Pulmonary artery endothelial cell (primary cell): ENCODE measurements at regions not wholly inside any gene's neighbourhood (a gene's known extent, or its start where the extent isn't known, plus 50 kb on each side); places are given as distances from the start of the nearest gene placed in this dataset.

ENCODE experiments used
- DNase-seq: peaks from one replicate; pipeline ENCODE4 v3.0.0-alpha.2; 2011; ENCODE audit warnings: low read depth, low spot score

- DNase-seq, result no peak
Observed at GRCh38 chr6:126738641-126739040, 379.8 kb upstream of the RSPO3 start.

DNA sequence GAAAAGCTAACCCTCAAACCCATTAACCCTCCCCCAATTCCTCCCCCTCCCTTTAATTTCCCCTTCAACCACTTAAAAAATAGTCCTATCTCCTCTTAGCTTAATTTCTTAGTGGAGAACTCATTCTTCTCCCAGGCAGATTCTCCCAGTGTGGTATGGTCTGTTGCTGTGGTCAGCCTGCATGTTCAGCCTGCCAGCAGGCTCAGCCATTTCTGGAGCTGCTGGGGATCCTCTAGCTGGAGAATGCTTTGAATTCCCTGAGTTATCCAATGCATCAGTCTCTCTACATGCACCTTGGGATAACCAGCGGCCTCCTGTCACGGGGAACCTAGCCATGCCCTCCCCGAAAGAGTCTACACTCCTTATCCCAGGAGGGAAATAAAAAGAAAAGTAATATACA is 375.4 kb upstream of the RSPO3 start:
- DNase-seq, result no peak

DNA sequence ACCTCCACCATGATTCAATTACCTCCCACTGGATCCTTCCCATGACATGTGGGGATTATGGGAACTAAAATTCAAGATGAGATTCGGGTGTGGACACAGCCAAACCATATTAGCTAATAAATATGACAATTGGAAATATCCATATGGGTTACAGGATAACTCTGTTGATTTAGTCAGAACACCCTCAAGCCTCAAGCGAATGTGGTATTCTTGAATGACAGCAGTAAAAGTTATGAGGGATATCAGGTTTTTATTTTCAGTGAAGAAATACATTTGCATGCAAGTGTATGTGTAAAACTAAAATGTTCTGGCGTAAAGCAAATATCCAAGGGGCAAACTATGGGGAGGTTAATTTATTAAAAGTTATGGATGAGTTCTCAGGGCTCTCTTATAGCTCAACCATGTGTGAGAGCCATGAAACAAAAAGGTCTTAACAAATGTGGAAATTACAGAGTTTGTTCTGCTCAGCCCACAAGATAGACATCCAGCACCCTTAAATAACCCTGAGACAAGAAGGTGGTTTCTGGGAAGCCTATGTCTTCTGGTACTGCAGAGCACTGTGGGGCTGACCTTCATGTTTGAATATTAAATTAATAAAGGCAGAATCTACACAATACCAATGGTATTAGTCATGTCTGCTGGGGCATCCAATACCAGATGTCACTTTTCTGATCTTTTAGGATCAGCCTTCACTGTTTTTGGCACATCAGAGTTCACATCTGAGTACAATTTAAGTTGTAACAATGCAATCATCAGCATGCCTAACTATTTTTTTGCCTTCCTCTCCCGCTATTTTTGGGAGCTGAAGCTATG is 370.5 kb upstream of the RSPO3 start:
- DNase-seq, result no peak

DNA sequence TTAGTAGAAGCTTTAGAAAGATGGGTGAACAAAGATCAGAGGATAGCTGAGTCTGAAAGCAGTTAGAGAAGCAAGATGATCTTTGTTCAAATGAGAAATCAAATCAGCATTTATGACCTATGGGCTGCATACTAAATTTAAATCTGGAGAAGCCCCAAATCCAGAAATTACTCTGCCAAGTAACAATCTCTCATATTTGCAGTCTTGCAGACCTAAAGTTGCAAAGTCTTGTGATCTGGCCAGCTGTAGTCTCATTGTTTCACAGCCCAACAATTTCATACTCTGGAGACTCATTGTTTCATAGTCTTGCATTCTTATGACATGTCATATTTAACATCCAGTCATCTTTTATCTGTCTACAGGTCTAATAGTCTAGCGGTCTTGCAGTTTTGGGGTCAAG is 364.9 kb upstream of the RSPO3 start:
- no peak for DNase-seq

DNA sequence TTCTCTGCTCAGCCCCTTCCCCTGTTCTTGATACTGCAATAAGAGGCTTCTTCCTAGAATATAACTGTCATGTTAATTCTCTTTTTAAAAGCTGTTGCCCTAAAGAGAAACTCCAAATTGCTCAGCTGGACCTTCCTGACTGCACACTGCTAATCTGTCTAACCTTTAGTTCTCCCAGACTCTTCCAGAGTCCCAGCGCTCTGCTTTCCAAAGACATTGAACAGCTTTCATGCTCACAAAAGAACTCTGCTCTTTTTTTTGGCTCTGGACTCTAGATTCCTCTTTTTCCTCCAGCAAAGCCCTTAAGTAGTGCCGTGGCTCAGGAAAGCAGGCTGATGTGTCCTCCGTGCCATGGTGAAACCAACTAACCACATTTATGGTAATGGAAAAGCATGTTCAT is 356.6 kb upstream of the RSPO3 start:
- DNase-seq, result no peak

DNA sequence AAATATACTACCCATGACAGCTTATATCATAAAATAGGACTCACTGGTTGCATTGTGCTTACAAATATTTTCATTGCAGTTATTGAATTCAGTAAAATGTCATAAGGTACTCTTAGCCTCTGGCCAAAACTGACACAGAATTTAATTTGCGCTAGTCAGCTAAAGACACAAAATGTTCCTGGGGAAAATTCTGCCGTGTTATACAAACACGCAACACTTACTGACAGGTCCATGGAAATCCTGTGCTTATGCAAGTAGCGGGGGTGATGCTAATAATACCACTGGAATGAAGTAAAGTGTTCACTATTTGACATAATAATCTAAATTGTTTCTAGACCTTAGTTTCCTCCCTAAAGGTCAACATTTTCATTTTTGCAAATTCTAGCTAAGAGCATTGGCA is 354.4 kb upstream of the RSPO3 start:
- DNase-seq, result no peak

DNA sequence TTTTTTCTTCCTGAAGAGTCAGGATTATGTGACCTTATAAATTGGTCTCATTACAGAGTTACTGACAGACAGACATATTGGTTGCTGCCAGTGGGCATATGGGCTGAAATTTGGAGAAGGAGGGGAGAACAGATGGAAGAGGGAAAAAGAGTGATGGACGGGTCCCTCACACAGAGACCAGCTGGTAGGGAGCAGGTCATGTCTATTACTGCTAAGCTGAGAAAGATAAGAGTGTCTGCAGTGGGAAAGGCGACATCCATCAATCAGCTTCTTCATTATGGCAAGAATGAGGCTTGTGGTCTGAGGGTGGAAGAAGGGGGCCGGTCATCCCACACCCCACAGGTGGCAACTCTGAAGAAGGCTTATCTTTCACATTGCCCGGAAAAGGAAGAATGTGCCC is 353.8 kb upstream of the RSPO3 start:
- no peak for DNase-seq

DNA sequence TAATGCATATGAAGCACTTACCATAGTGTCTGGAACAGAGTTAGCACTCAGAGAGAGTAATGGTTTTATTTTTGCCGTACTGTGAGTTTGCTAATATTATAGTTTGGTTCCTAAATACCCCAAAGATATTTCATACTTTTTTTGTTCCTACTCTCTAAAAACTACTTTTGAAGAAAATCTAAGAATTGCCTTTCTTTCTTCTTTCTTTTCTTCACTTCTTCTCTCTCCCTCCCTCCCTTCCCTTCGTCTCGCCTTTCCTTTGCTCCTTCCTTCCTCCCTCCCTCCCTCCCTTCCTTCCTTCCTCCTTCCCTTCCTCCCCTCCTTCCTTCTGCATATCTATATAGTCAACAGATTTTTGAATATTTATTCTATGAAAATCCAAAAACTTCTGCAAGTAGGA is 351.7 kb upstream of the RSPO3 start:
- DNase-seq, result no peak

- no peak for DNase-seq
Observed at GRCh38 chr6:126767711-126768110, 350.8 kb upstream of the RSPO3 start.

DNA sequence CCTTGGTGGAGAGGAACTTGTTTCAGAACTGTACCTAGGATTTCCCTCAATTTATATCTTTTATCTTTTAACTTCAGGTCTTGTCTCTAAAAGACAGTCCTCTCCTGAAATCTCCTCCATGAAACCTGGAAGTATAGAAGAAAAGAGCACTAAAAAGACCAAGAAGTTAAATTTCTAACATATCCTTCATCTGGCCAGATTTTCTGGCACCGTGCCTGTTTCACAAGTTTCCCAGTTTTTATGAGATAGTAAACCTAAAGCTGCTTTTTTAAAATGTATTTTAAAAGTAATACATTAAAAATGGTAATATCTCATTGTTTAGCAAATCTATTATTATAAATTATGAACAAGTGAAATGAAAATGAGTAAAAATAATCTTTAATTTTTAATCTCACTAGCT is 348.3 kb upstream of the RSPO3 start:
- no peak for DNase-seq

GRCh38 chr6:126773112-126773805 is 345.2 kb upstream of the RSPO3 start:
- DNase-seq, result no peak

DNA sequence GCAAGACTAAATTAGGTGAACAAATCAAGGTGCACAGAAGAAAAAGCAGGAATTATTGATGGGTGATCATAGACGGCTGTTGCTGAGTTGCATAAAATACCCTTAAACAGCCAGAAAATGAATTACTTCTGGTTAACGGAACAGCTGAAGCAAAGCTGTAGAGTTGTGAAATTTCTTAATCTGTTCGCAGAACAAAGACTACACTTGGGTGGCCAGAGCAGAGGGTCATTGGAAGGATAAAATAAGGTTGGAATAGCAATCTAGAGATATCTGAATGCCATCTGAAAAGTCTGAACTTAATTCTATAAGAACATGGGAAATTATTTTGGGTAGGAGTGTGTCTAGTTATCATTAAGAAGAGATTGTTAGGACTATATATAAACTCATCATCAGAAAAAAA is 339.1 kb upstream of the RSPO3 start:
- no peak for DNase-seq

DNA sequence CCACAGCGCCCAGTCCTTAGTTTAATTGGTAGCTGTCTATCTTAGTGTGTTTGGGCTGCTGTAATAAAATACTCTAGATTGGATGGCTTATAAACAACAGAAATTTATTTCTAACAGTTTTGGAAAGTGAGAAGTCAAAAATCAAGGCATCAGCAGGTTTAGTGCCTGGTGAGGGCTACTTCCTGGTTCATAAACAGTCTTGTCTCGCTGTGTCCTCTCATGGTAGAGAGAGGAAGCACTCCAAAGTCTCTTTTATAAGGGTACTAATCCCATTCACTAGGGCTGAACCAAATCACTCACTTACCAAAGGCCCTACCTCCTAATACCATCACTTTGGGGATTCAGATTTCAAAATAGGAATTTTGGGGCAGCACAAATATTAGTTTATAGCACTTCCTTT is 336.9 kb upstream of the RSPO3 start:
- DNase-seq, result no peak

GRCh38 chr6:126784161-126784790 is 334.2 kb upstream of the RSPO3 start:
- no peak for DNase-seq

GRCh38 chr6:126786262-126786661 is 332.2 kb upstream of the RSPO3 start:
- no peak for DNase-seq

- no peak for DNase-seq
Observed at GRCh38 chr6:126787635-126788034, 330.8 kb upstream of the RSPO3 start.

DNA sequence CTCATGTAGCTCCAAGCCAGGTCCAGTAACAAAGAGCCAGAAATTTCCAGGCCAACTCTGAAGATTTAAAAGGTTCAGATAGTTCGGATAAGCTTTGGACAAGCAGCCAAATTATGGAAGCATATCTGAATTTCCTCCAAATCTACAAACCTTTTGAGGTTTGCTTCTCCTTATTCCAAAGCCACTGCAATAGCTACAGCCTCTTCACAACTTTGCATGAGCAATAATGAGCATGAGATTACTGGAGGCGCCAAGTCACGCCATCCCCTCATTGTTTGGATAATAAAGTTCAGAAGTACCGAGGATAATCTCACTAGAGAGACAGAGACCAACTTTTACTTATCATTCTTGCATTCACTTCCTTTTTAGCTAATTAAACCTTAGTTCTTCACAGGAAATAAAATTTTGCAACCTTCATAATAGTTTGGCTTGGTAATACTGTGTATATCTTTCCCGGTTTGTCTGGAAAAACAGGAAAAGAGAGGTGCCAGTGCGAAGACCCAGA is 329.6 kb upstream of the RSPO3 start:
- no peak for DNase-seq

GRCh38 chr6:126792340-126793085 is 326.0 kb upstream of the RSPO3 start:
- DNase-seq, result no peak

GRCh38 chr6:126795161-126795560 is 323.3 kb upstream of the RSPO3 start:
- no peak for DNase-seq

GRCh38 chr6:126797981-126798380 is 320.5 kb upstream of the RSPO3 start:
- DNase-seq, result no peak

GRCh38 chr6:126803769-126804168 is 314.7 kb upstream of the RSPO3 start:
- DNase-seq, result no peak
